Uterus (tissue), 2 donors: ENCODE measurements at regions not wholly inside any gene's neighbourhood (a gene's known extent, or its start where the extent isn't known, plus 50 kb on each side); places are given as distances from the start of the nearest gene placed in this dataset.

Source experiments
- POLR2A ChIP-seq, 2 donors: fragments of 450-650 bp; IDR thresholded peaks; one replicate each; pipeline ENCODE4 v1.6.1; 2016; ENCODE audit warnings: antibody characterized with exemption in 2 of 2, mild to moderate bottlenecking in 1 of 2, moderate library complexity in 1 of 2
- TF ChIP-seq, protein P1 (sequence below), 4 experiments: fragments of 200-600 bp in 2 of 4; fragments of 450-650 bp in 2 of 4; sonication (generic) in 2 of 4; IDR thresholded peaks; one replicate each; pipeline ENCODE4 v1.5.1; 2016 to 2019; ENCODE audit warnings: antibody characterized with exemption in 4 of 4, mild to moderate bottlenecking in 2 of 4, moderate library complexity in 1 of 4

- no peak for TF ChIP-seq POLR2A (IDR thresholded peaks at IDR 0.05)
- TF ChIP-seq, protein P1, sequence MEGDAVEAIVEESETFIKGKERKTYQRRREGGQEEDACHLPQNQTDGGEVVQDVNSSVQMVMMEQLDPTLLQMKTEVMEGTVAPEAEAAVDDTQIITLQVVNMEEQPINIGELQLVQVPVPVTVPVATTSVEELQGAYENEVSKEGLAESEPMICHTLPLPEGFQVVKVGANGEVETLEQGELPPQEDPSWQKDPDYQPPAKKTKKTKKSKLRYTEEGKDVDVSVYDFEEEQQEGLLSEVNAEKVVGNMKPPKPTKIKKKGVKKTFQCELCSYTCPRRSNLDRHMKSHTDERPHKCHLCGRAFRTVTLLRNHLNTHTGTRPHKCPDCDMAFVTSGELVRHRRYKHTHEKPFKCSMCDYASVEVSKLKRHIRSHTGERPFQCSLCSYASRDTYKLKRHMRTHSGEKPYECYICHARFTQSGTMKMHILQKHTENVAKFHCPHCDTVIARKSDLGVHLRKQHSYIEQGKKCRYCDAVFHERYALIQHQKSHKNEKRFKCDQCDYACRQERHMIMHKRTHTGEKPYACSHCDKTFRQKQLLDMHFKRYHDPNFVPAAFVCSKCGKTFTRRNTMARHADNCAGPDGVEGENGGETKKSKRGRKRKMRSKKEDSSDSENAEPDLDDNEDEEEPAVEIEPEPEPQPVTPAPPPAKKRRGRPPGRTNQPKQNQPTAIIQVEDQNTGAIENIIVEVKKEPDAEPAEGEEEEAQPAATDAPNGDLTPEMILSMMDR (IDR thresholded peaks at IDR 0.05) = peak in 3 of 4 experiments; percentile 13 to 26 (median 14)
Observed at GRCh38 chr5:36739751-36740221, 133.4 kb downstream of the SLC1A3 start.
